Testis (tissue), 2 donors: ENCODE measurements at regions not wholly inside any gene's neighbourhood (a gene's known extent, or its start where the extent isn't known, plus 50 kb on each side); places are given as distances from the start of the nearest gene placed in this dataset.

Experiments used
- POLR2A ChIP-seq: fragments of 450-650 bp; IDR thresholded peaks from one replicate; pipeline ENCODE4 v1.6.1; 2017; ENCODE audit warnings: antibody characterized with exemption, mild to moderate bottlenecking, moderate library complexity
- TF ChIP-seq, protein P1 (sequence below), 3 experiments: fragments of 450-650 bp in 2 of 3; fragments of 200-600 bp in 1 of 3; sonication (generic) in 1 of 3; IDR thresholded peaks; one replicate each; pipeline ENCODE4 v1.5.1; 2016 to 2019; ENCODE audit warnings: antibody characterized with exemption in 3 of 3, mild to moderate bottlenecking in 2 of 3, moderate library complexity in 1 of 3

DNA sequence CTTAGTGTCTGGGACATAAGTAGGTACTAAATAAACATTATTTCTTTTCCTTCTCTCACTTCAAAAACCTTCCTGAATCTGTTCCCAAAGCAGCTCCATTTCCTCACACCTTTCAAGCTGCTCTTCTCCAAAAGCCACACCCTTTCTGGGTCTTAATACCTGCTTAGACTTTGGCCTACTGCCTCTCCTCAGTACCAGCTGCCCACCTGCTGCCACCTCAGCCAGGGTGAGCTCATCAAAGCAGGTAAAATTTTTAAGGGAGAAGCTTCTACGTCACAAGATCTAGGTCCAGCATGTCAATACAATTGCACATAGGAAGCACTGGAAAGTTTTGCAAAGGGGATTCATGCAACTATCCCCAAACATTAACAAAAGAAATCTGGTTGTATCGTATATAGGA is 108.4 kb downstream of the RPL27A start:
- TF ChIP-seq, protein P1, sequence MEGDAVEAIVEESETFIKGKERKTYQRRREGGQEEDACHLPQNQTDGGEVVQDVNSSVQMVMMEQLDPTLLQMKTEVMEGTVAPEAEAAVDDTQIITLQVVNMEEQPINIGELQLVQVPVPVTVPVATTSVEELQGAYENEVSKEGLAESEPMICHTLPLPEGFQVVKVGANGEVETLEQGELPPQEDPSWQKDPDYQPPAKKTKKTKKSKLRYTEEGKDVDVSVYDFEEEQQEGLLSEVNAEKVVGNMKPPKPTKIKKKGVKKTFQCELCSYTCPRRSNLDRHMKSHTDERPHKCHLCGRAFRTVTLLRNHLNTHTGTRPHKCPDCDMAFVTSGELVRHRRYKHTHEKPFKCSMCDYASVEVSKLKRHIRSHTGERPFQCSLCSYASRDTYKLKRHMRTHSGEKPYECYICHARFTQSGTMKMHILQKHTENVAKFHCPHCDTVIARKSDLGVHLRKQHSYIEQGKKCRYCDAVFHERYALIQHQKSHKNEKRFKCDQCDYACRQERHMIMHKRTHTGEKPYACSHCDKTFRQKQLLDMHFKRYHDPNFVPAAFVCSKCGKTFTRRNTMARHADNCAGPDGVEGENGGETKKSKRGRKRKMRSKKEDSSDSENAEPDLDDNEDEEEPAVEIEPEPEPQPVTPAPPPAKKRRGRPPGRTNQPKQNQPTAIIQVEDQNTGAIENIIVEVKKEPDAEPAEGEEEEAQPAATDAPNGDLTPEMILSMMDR (IDR thresholded peaks at IDR 0.05) = no peak
- no peak for TF ChIP-seq POLR2A
